ENCODE measurements at regions not wholly inside any gene's neighbourhood (a gene's known extent, or its start where the extent isn't known, plus 50 kb on each side); places are given as distances from the start of the nearest gene placed in this dataset.
"Not testable (repeated sequence)": the region's sequence is repeated elsewhere in the genome, so short reads cannot be mapped to it uniquely, and the experiment has no call there.

DNA sequence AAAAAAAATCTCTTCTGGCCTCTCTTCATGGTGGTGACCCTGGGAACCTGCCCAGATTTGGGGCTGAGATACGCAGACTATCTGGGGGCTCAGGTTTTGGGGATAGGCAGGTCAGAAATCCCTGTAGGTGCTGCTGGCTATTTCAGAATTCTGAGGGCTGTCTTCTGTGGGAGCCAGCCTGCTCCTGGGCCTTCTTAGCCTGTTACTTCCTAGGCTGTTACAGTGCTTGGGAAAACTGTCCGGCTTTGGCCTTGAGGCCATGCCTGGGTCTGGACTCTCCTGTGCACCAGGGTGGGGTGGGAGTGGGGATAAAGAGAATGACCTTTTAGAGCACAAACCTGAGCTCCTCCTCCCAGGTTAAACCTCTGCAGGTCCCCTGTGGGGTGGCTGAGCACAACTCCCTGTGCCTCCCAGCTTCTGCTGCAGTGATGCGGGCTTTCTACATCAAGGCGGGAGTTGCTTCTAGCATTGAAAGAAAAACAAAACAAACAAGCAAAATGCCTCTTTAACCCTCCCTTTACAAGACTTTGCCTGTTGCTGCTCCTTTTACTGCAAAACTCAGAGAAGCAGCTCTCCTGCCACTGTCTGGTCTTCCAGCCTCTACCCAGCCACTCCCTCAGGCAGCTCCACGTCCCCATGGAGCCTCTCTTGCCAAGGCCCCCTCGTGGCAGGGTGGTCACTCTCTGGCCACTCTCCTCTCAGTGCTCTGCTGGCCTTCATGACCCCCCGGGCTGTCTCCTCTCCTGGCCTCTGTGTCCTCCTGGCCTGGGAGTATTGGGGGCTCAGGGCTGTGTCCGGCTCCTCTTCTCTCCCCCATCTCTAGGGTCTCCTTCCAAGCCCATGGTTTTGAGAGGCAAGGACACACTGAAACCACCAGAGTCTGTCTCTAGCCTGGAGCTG is 293.0 kb upstream of the HS6ST1 start:
- no peak for DNase-seq (ENCODE audit: low read depth, low spot score)

DNA sequence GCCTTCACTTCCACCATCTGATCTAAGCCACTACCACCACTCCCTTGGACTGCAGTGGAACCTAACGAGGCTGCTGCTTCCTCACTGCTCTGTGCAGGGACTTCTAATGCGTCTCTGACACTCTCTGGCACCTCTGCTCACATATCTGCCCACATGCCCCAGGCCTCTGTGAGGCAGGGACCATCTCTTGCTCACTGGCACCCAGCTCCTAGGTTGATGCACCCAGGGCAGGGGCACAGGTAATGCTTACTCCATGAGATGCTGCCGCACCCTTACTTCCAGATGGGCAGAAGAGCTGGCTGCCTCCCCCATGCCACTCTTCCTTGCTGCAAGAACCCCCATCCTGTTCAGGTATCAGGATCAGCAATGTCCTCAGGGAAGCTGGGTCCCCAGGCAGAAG is 294.0 kb upstream of the HS6ST1 start:
- DNase-seq (ENCODE audit: low read depth, low spot score) = no peak

DNA sequence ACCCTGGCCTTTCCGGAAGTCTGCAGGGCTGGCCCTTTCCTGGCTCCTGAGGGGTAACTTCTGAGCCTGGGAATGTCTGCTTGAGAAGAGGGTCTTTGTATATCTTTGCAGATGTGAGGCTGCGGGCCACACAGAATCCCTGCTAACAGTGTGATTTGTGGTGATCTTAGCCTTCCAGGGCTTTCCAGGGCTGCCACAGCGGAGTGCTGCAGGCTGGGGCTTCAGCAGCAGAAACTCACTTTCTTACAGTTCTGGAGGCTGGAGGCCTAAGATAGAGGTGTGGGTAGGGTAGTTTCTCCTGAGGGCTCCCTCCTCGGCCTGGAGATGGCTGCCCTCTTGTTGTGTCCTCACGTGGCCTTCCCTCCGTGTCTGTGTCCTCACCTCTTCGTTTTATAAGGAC is 294.7 kb upstream of the HS6ST1 start:
- DNase-seq (ENCODE audit: low read depth, low spot score) = no peak

DNA sequence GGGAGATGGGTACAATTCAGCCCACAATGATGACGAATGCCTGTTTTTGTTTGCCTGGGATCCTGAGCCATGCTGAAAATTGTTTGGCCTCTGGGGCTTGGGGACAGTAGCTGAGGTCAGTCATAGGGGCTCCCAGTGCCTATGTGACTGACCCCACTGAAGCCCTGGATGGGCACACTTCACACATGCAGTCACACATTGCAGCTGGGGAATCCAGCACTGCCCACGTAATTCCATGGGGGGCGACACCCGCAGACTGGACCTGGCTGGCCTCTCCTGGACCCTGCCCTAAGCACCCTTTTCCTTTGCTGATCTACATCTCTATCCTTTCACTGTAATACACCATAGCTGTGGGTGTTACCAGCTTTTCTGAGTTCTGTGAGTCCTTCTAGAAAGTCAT is 295.2 kb upstream of the HS6ST1 start:
- no peak for DNase-seq (ENCODE audit: low read depth, low spot score)

DNA sequence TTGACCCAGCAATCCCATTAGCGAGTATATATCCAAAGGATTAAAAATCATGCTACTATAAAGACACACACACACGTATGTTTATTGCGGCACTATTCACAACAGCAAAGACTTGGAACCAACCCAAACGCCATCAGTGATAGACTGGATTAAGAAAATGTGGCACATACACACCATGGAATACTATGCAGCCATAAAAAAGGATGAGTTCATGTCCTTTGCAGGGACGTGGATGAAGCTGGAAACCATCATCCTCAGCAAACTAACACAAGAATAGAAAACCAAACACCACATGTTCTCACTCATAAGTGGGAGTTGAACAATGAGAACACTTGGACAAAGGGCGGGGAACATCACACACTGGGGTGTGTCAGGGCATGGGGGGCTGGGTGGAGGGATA is 296.2 kb upstream of the HS6ST1 start:
- DNase-seq (ENCODE audit: low read depth, low spot score) = not testable (repeated sequence)

DNA sequence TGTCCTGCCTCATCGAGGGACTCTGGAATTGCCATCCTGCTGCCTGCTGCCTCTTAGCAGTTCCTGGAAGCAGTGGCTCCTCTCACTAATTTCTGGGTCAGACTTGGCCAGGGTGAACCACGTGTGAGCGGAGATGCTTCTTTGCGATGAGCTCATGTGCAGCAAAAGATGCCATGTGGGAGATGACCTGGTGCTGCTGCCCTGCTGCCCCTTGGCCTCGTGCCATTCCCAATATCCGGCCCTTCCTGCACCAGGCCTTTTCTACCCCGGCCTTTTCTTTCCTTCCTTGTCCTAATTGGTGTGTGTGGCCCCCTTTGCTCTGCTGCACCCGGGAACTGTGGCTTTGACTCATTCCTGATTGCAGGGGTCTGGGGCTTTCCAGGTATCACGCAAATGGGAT is 296.9 kb upstream of the HS6ST1 start:
- DNase-seq (ENCODE audit: low read depth, low spot score) = no peak

DNA sequence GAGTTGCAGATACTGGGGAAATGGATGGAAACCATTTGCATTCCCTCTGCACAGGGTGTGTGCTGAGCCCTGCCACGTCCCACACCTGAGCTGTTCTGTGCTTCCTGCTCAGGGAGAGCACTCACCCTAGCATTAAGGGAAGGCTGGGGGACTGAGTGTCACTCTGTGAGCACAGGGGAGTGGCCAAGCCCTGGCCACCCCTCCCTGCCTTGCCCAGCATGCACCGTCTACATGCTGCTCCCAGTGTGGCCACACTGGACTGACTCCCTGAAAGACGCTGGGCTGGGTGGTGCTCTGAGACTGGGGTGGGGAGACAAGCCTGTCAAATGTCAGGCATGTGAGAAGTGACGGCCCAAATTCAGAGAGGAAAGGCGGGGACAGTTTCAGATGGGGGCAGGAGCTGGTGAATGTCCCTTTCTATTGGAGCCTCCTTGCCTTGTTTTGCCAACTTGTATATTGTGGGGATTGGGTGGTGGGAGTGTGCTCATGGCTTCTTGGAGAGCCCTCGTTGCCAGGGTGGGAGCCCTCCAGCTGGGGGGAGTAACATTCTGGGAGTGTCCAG is 298.4 kb upstream of the HS6ST1 start:
- DNase-seq (ENCODE audit: low read depth, low spot score) = no peak

DNA sequence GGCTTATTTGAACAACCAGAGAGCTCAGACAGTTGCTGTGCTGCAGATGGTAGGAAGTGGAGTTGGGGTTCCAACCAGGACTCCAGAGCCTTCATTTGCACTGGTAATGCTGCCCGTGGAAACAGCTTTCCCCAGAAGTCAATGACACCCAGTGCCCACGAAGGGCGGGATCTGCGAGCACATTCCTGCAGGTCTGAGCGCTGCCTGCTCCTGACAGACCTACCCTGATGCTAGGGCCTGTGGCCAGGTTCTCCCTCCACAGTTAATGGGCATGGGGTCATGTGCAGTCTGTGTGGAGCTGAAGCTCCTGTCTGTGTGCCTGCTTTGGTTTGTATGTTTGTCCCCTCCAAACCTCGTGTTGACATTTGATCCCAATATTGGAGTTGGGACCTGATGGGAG is 299.0 kb upstream of the HS6ST1 start:
- no peak for DNase-seq (ENCODE audit: low read depth, low spot score)

DNA sequence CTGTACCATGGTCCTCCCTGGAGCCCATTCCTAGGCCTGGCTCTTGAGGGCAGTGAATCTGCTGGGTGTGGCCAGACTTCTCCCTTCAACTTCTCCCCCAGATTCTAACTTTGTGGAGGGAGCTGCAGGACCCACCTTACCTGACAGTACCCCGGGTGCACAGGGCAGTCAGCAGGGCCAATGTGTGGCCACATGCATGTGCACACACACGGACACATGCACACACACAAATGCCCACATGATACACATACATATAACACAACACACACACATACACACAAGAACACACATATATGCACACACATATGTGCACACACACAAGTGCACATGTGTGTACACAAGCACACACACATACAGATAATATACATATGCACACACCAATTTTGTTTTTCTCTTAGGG is 300.0 kb upstream of the HS6ST1 start:
- no peak for DNase-seq (ENCODE audit: low read depth, low spot score)

DNA sequence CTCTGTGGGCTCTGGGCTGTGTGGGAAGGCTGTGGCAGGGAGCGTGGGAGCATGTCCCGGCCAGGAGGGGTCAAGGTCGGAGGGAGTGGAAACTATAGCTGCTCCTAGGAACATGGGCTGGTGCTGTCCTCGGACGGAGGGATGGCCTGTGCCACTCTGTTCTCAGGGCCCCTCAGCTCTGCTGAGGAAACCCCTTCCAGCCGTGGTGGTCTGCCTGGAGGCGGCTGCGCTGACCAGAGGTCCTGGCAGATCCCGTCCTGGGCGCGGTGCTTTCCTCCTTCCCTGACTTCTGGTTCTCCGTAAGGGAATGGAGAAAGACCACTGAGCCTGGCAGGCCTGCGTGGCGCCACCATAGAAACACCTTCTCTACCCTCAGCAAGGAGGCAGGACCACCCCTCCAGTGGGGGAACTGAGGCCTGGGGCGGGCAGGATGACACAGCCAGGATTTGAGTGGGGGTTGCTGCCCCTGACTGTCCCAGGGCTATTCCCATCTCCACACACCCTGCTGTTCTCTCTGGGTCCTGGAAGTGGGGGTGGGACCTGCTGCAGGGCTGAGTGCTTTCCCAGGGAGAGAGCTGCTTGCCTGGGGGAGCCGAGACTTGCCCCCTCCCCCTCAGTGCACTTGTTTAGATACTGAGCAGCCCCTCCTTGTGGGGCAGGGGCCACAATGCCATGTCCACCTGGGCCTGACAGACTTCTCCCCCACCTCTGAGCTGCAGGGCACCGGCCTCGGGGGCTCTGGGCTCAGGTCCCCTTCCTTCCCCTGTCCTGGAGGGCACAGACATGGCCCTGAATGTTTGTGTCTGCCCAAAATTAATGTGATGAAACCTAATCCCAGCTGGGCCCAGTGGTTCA is 301.0 kb upstream of the HS6ST1 start:
- no peak for DNase-seq (ENCODE audit: low read depth, low spot score)

DNA sequence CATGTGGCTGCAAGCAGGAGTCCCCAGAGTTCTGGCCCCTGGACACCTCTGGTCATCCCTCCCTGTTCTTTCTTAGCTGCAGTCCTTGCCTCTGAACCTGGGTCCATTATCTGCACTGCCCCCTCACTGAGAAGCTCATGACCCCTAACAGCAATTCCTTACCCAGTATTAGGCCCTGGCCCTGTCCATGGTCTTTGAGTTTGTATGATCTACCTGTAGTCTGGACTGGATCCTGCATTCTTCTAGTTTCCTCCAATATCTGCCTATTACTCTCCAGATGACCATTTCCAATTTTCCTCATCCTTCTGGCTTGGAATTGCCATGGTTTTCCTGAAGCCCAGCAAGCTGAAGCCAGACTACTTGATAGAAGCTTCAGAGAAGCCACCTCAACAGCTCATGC is 302.4 kb upstream of the HS6ST1 start:
- DNase-seq (ENCODE audit: low read depth, low spot score) = no peak

DNA sequence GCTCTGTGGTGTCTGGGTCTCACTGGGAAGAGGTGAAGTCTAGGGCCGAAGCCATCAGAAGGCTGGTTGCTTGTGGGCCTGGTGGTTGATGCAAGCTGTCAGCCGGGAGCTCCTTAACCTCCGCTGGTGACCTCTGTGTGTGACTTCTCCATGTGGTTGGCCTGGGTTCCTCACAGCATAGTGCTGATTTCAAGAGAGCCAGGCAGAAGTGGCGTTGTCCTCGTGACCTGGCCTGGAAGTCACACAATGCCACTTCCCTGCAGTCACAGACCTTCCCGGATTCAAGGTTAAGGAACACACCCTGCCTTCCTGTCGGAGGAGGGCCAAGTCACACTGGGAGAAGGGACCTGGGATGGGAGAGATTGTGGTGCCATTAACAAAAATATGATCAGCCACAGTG is 303.7 kb upstream of the HS6ST1 start:
- DNase-seq (ENCODE audit: low read depth, low spot score) = no peak

DNA sequence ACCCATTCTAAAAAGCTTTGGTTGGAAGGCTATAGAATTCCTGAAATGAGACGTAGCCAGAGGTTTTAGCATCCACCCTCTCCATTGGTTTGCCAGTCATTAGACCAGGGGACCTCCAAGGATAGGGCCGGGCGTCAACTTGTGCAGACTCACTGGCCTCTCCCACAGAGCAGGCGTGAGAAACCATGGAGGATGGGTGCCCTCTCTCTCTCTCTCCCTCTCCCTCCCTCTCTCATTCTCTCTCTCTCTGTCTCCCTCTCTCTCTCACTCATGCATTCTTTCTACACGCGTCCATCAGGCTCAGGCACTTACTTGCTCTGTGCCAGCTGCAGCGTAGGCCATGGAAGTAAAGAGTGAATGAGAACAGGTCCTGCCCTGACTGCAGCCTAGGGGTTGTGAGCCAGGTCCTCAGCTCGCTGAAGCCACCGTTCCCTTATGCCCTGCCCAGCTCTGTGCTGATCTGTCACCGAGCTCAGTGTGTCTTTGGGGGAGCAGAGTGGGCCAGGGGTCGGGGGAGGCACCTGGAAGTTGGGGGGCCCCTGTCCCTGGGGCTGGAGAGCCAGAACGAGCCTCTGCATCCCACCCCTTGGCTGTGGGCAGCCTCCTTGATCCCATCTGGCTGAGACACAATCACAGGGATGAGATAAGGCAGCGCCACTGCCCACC is 304.4 kb upstream of the HS6ST1 start:
- DNase-seq (ENCODE audit: low read depth, low spot score) = no peak

DNA sequence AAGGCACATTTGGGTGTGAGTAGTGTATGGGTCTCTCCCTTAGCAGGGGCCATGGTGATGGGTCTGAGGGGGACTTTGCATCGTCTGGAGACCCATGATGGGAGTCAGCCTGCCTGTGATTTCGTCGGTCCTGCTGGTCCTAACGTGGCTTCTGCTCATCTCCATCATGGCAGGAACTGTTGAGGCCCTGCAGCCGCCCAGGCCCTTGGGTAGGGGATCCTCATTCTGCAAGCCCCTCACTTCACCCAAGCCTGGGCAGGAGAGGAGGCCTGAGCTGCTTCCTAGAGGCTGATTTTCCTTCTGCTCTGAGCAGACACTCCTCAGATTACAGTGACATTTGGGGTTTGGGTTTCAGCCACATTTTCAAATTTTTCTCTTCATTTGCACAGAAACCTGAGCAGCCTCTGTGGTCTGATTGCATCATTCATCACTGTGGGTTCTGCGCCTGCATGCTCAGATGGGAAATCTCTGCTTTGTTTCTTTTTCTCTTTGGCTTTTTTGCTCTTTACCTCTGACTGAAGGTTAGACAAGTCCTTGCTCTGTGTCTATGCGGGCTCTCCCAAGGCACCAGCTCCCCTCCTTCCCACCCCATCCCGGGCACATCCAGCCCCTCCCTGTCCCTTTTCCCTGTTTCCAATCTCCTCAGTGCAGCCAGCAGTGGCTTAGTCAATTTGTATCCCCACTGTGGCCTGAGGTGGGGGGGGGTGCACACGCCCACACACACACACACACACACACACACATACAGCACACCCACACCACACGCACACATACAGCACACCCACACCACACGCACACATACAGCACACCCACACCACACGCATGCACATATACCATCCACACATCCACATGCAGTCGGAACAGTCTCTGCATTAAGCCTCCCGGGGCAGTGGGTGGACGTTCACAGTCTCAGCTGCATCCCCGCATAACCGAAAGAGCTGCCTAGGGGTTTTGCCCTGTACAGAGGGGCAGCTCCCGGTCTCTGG is 305.4 kb upstream of the HS6ST1 start:
- DNase-seq (ENCODE audit: low read depth, low spot score) = no peak

DNA sequence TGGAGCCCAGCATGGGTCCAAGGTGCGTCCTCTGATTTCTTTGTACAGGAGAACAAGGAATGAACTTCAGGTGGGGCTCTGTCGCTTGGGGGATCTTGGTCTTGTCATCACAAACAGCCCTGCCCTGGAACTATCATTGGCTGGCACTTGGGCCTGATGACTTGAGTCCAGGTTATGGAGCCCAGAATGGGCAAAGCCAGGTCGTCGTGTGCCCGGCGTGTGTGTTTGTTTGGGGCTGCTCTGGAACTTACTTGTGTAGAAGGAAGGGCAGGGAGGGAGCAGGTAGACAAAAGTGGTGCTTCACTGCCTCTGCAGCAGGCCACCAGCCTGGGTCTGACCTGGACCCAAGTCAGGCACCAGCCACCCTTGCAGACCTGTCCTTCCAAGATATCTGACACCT is 306.3 kb upstream of the HS6ST1 start:
- DNase-seq (ENCODE audit: low read depth, low spot score) = no peak

DNA sequence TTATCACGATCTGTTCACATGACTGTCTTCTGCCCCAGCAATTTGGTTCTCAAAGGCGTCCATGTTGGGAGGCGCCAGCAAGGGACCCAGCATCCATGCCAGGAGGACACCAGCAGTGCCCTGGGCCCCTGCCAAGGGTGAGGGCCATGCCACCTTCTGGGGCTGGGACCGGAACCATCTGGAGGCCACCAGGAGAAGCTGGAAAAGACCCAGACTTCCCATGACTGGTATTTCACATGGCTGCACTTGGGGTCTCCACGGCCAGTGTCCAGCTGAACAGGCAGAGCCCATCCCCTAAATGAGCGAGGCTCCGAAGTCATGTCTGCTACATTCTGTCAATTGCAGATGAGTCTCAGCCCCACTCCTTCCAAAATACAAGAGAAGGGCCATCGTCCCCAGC is 306.8 kb upstream of the HS6ST1 start:
- DNase-seq (ENCODE audit: low read depth, low spot score) = no peak

DNA sequence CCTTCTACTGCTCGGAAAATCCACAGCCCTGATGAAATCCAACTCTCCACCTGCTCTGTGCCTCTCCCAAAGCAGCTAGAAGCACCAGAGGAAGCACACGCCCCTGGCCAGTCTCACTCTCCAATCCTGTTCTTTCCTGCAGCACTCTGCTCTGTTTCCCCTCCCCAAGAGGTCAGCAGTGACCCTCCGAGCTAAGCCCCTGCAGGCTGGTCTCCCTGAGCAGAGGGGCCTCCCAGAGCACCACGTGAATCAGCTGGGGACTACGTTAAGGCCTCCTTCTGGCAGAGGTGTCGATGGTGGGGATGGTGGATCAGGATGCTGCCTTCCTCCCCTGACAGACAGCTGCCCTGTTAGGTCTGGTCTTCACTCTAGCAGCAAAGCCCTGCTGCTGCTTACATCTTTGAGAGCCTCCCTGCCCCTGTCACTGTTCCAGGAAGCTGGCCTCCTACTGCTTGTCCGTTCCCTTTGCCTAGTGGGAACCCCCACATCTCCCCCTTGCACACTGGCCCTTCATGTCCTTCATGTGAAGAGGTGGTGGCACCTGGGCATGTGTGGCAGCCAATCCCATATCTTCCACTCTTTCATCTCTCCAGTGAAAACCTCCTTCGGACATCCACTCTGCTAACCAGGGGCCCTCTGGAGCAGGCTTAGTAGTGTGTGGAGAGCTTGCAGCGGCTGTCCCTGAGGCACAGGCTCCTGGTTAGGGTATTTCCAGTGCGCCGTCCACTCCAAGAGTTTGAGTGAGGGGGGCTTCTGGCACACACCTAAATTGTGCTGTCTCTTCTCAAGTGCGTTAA is 307.5 kb upstream of the HS6ST1 start:
- no peak for DNase-seq (ENCODE audit: low read depth, low spot score)

DNA sequence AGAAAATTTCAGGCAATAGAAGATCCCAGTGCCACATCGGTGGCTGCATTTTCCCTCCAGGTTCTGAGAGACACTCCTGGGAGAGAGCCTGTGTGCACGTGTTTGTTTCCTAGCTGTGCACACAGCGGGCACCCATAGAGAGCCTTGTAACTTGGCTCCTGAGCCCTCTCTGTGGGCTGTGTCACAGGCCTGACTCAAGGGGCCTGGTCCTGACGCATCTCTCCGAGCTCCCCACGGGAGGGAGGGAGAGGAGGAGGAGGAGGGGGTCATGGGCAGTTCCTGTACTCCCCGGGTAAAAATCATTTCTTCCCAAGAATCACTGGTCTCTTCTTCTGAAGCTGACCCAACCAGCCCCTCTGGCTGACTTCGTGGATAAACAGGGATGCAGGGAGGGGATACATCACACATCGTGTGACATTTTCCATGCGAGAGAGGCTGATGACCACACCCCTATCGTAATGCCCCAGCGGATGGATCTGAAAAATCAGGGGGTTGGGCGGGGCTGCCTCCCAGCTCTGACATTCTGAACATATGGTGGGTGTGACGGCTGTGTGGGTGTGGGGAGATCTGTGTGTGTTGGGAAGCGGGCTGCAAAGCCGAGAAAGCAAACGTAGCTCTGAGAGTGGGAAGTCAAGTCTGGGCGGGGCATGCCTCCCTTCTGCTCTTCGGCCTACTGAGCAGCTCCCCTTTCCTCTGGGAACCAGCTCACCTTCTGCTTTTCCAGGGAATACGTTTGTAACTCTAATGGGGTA is 308.3 kb upstream of the HS6ST1 start:
- DNase-seq (ENCODE audit: low read depth, low spot score) = no peak

DNA sequence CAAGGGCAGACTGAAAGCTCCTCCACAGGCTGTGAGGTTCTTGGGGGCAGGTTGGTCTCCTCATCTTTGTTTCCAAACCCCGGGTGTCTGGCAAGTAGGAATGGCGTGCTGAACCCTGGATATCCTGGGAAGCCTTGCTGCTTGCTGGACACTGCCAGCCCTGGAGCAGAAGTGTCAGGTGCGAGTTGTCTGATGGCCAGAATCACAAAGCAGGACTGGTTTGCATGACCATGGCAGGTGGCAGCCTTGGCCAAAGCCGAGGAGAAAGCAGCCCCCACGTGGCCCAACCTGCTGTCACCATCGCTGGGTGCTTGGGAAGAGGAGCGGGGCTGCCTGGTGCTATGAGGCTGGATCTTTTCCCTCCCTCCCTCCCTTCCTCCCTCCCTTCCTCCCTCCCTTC is 309.5 kb upstream of the HS6ST1 start:
- no peak for DNase-seq (ENCODE audit: low read depth, low spot score)
